Neutrophil (primary cell): ENCODE measurements at regions not wholly inside any gene's neighbourhood (a gene's known extent, or its start where the extent isn't known, plus 50 kb on each side); places are given as distances from the start of the nearest gene placed in this dataset.

Source experiments
- H3K27ac ChIP-seq: fragments of 200-600 bp; sonication (generic); 2 replicates; pipeline ENCODE4 v1.5.1; 2016; ENCODE audit warnings: mild to moderate bottlenecking, moderate library complexity
- H3K27me3 ChIP-seq: fragments of 200-600 bp; sonication (generic); 2 replicates; pipeline ENCODE4 v1.6.0; 2016; ENCODE audit warnings: mild to moderate bottlenecking
- H3K36me3 ChIP-seq: fragments of 200-600 bp; sonication (generic); 2 replicates; pipeline ENCODE4 v1.5.1; 2017
- H3K4me1 ChIP-seq, 2 experiments: fragments of 200-600 bp in 1 of 2; sonication (generic) in 1 of 2; 1 replicate in 1 of 2; 2 replicates in 1 of 2; pipeline versions ENCODE4 v1.5.1 to v1.6.1; 2013 to 2016; ENCODE audit warnings: low read depth in 1 of 2, low read length in 1 of 2, mild to moderate bottlenecking in 1 of 2, moderate library complexity in 1 of 2; ENCODE audit not compliant: control insufficient read depth in 1 of 2, insufficient read depth in 1 of 2
- H3K4me3 ChIP-seq, 2 experiments: fragments of 200-600 bp in 1 of 2; sonication (generic) in 1 of 2; 1 replicate in 1 of 2; 2 replicates in 1 of 2; pipeline ENCODE4 v1.5.1; 2013 to 2016; ENCODE audit warnings: low read depth in 1 of 2, low read length in 1 of 2, mild to moderate bottlenecking in 1 of 2, moderate library complexity in 1 of 2
- H3K9me3 ChIP-seq: fragments of 200-600 bp; sonication (generic); 2 replicates; pipeline ENCODE4 v1.5.1; 2016
- TF ChIP-seq, protein P1 (sequence below): fragments of 200-600 bp; sonication (generic); IDR thresholded peaks from 2 replicates; pipeline ENCODE4 v1.5.1; 2016; ENCODE audit warnings: antibody characterized with exemption

DNA sequence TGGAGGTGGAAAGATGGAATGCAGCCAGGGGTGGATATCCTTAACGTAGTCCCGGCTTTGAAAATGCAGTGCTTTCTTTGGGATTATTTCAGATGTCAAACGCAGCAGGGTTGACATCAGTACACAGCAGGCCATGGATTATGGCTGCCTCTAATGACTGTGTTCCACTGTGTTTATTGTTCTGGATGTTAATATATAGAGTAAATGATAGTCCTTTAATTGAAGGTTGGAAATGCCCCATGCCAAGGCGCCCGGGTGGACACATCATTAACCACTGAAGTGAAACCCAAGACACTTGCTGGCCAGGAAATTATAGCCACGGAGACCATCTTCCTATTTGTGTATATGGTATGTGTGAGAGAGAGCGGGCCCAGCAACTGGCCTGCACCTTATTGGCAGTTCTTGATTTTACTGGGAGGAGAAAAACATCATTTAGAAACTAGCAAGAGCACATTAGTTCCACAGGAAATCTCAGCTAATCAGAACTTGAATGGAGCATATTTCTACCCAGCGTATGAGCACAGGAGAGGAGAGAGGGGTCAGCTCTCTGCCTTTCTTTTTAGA, 254.9 kb upstream of the RASGRP1 start:
- H3K27me3 ChIP-seq = peaks cover 14% of the 10 kb centered on the region
- H3K9me3 ChIP-seq = no peaks in the 10 kb centered on the region
- H3K36me3 ChIP-seq = no peaks in the 10 kb centered on the region
- TF ChIP-seq, protein P1, sequence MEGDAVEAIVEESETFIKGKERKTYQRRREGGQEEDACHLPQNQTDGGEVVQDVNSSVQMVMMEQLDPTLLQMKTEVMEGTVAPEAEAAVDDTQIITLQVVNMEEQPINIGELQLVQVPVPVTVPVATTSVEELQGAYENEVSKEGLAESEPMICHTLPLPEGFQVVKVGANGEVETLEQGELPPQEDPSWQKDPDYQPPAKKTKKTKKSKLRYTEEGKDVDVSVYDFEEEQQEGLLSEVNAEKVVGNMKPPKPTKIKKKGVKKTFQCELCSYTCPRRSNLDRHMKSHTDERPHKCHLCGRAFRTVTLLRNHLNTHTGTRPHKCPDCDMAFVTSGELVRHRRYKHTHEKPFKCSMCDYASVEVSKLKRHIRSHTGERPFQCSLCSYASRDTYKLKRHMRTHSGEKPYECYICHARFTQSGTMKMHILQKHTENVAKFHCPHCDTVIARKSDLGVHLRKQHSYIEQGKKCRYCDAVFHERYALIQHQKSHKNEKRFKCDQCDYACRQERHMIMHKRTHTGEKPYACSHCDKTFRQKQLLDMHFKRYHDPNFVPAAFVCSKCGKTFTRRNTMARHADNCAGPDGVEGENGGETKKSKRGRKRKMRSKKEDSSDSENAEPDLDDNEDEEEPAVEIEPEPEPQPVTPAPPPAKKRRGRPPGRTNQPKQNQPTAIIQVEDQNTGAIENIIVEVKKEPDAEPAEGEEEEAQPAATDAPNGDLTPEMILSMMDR = no peak
- H3K4me1 ChIP-seq = no peaks in the 10 kb centered on the region
- no peak overlapping the region for H3K27ac ChIP-seq
- no peak overlapping the region for H3K4me3 ChIP-seq

DNA sequence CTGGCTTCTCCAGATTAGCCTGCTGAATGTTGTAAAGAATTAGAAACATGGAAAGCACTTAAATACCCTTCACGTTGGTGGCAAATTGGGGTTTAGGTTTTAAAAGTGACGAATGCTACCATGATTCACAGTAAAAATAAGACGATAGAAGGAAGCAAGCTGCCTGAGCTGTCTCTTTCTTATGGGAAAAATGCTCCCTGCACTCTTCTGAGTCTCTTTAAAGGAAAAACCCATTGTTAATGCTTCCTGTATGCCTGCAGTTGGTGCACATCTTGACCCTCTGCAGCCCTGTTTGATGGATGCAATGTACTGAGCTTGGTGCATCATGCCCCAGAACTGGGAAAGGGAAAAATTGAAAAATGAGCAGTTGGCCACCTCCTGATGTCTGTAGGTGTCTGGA, 258.6 kb upstream of the RASGRP1 start:
- H3K4me1 ChIP-seq = no peaks in the 10 kb centered on the region
- peaks cover 11% of the 10 kb centered on the region for H3K27me3 ChIP-seq
- no peaks in the 10 kb centered on the region for H3K9me3 ChIP-seq
- TF ChIP-seq, protein P1 = no peak
- no peak overlapping the region for H3K27ac ChIP-seq
- no peaks in the 10 kb centered on the region for H3K36me3 ChIP-seq
- H3K4me3 ChIP-seq = no peak overlapping the region

- Histone ChIP-seq H3K4me3 (no peak overlapping the region), H3K4me1 (no peaks in the 10 kb centered on the region), H3K27me3 (peaks cover 11% of the 10 kb centered on the region), H3K36me3 (no peaks in the 10 kb centered on the region), H3K9me3 (no peaks in the 10 kb centered on the region), H3K27ac (no peak overlapping the region)
- TF ChIP-seq, protein P1 = no peak
Observed at GRCh38 chr15:38824719-38825118, 260.1 kb upstream of the RASGRP1 start.

GRCh38 chr15:38826880-38827279, 262.3 kb upstream of the RASGRP1 start:
- H3K9me3 ChIP-seq = no peaks in the 10 kb centered on the region
- H3K4me1 ChIP-seq = no peaks in the 10 kb centered on the region
- no peaks in the 10 kb centered on the region for H3K36me3 ChIP-seq
- no peak overlapping the region for H3K4me3 ChIP-seq
- no peak overlapping the region for H3K27ac ChIP-seq
- TF ChIP-seq, protein P1 = no peak
- H3K27me3 ChIP-seq = peaks cover 11% of the 10 kb centered on the region

DNA sequence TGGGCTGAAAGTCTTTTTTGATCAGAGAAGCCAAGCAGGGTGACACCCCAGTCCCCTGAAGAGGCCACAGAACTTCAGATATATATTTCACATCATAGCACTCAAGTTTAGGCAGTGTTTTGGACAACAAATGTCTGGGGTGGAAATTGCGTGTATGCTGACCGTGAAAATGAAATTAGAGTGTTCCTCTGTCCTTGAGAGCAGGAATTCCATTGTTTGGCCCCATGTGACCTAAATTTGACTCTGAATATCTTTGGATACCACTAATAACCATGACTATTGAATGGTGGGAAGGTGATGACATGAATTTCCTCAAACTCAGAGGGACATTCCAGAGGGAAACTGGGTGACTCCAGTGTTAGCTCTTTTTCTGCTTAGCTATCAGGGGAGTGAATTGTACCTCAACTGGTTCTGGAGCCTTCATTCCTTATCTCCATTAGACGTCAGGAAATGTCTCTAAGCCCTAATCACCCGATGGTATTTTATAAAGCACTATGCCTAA, 263.5 kb upstream of the RASGRP1 start:
- no peaks in the 10 kb centered on the region for H3K4me1 ChIP-seq
- H3K27ac ChIP-seq = no peak overlapping the region
- no peaks in the 10 kb centered on the region for H3K9me3 ChIP-seq
- H3K4me3 ChIP-seq = no peak overlapping the region
- TF ChIP-seq, protein P1 = no peak
- peaks cover 11% of the 10 kb centered on the region for H3K27me3 ChIP-seq
- H3K36me3 ChIP-seq = no peaks in the 10 kb centered on the region

DNA sequence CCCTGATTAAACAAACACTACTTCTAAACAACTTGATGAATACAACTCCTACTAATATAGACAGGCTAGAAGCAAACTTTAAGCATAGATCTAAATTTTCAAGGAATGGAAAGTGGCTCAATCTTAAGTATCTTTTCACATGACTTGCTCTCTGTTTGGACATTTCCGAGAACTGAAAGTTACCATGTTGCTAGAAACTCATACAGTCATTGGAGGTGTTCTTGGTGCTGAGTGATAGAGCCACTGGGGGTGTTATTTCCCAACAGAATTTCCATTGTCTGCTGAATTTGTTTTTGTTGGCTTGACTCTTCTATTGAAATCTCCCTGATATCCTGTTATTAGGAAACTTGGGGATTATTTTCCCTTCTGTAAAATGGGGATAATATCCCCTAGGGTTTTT, 264.5 kb upstream of the RASGRP1 start:
- TF ChIP-seq, protein P1 = no peak
- no peaks in the 10 kb centered on the region for H3K36me3 ChIP-seq
- H3K27me3 ChIP-seq = peaks cover 11% of the 10 kb centered on the region
- H3K4me3 ChIP-seq = no peak overlapping the region
- H3K4me1 ChIP-seq = no peaks in the 10 kb centered on the region
- H3K27ac ChIP-seq = no peak overlapping the region
- H3K9me3 ChIP-seq = no peaks in the 10 kb centered on the region
